GM12872 (cell line): ENCODE measurements at regions not wholly inside any gene's neighbourhood (a gene's known extent, or its start where the extent isn't known, plus 50 kb on each side); places are given as distances from the start of the nearest gene placed in this dataset.

ENCODE experiments used
- CTCF ChIP-seq: IDR thresholded peaks from 3 replicates; pipeline ENCODE4 v1.5.1; 2011; ENCODE audit warnings: low read depth, mild to moderate bottlenecking, low read length, moderate library complexity; ENCODE audit not compliant: insufficient read depth

- TF ChIP-seq CTCF = no peak
Observed at GRCh38 chr5:1958211-1959010, 75.7 kb upstream of the IRX4 start.

- TF ChIP-seq CTCF = no peak
Observed at GRCh38 chr5:1955586-1955985, 72.9 kb upstream of the IRX4 start.

GRCh38 chr5:1952444-1953099 is 69.8 kb upstream of the IRX4 start:
- TF ChIP-seq CTCF = no peak

- no peak for TF ChIP-seq CTCF
Observed at GRCh38 chr5:1952021-1952420, 69.3 kb upstream of the IRX4 start.

GRCh38 chr5:1951165-1951816 is 68.6 kb upstream of the IRX4 start:
- TF ChIP-seq CTCF = no peak

GRCh38 chr5:1950708-1951103 is 68.0 kb upstream of the IRX4 start:
- no peak for TF ChIP-seq CTCF

- TF ChIP-seq CTCF = no peak
Observed at GRCh38 chr5:1950096-1950707, 67.5 kb upstream of the IRX4 start.
